Omental fat pad (tissue), 3 donors: ENCODE measurements at regions not wholly inside any gene's neighbourhood (a gene's known extent, or its start where the extent isn't known, plus 50 kb on each side); places are given as distances from the start of the nearest gene placed in this dataset.
"Not testable (repeated sequence)": the region's sequence is repeated elsewhere in the genome, so short reads cannot be mapped to it uniquely, and the experiment has no call there.

Experiments used
- ATAC-seq: fragments of 150-250 bp; one replicate; pipeline ENCODE4 v1.9.1; 2016; ENCODE audit warnings: mild to moderate bottlenecking, moderate library complexity; ENCODE audit not compliant: low FRiP score
- DNase-seq: peaks from one replicate; pipeline ENCODE4 v3.0.0-alpha.2; 2019; ENCODE audit warnings: low spot score
- TF ChIP-seq, protein P1 (sequence below), 3 donors: fragments of 450-650 bp; IDR thresholded peaks; one replicate each; pipeline ENCODE4 v1.5.1; 2016 to 2017; ENCODE audit warnings: antibody characterized with exemption in 3 of 3, mild to moderate bottlenecking in 3 of 3, moderate library complexity in 2 of 3

DNA sequence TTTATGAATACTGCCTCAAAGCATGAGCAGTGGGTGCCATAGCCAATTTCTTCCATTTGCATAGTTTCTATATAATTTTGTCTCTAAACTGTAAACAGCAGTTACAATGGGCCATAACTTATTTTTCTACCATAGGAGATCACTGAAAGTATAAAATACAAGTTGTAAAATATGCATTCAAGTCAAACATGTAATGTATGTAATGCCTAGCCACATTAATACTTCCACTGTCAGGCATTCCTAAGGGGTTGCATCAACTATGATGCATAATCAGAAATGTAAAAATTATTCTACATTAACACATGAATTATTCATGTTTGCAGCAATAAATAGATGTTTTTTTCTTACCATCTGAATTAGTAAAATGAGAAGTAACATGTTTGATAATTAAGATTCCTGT, 560.3 kb upstream of the ZP4 start:
- no peak for ATAC-seq
- no peak for DNase-seq
- TF ChIP-seq, protein P1, sequence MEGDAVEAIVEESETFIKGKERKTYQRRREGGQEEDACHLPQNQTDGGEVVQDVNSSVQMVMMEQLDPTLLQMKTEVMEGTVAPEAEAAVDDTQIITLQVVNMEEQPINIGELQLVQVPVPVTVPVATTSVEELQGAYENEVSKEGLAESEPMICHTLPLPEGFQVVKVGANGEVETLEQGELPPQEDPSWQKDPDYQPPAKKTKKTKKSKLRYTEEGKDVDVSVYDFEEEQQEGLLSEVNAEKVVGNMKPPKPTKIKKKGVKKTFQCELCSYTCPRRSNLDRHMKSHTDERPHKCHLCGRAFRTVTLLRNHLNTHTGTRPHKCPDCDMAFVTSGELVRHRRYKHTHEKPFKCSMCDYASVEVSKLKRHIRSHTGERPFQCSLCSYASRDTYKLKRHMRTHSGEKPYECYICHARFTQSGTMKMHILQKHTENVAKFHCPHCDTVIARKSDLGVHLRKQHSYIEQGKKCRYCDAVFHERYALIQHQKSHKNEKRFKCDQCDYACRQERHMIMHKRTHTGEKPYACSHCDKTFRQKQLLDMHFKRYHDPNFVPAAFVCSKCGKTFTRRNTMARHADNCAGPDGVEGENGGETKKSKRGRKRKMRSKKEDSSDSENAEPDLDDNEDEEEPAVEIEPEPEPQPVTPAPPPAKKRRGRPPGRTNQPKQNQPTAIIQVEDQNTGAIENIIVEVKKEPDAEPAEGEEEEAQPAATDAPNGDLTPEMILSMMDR (IDR thresholded peaks at IDR 0.05), result no peak

DNA sequence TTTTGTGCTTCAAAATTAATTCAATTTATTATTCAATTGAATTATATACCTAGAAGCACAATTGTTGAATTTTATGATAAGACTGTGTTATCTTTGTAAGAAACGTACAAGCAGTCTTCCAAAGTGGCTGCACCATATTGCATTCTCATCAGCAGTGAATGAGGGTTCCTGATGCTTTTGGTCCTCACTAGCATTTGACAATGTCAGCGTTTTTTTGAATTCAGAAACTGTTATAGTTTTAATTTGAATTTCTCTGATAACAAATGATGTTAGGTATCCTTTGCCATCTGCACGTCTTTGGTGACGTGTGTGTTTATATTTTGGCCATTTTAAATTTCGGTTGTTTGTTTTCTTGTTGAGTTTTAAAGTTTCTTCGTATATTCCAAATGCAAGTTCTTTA, 553.0 kb upstream of the ZP4 start:
- TF ChIP-seq, protein P1 (IDR thresholded peaks at IDR 0.05), result no peak
- ATAC-seq, result no peak

DNA sequence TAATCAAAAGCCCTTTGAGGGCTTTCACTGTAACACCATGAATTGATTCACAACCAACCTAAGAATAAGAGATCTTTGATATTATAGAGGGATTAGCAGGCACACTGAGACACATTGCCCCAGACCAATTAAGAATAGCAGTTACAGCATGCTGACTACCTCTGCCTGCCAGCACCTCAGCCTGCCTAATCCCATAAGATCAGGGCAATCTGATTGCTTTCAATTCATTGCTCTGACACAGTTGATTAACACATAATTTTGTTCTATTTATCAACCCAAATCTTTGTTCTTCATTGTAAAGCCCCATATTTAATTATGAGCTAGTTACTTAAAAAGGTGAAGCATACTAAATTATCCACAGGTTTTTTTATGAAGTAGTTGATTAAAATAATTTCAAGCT, 548.8 kb upstream of the ZP4 start:
- ATAC-seq (no peak), DNase-seq (no peak)
- TF ChIP-seq, protein P1 (IDR thresholded peaks at IDR 0.05), result no peak

More for the DNA sequence above, 553.0 kb upstream of the ZP4 start:
- no peak for DNase-seq

DNA sequence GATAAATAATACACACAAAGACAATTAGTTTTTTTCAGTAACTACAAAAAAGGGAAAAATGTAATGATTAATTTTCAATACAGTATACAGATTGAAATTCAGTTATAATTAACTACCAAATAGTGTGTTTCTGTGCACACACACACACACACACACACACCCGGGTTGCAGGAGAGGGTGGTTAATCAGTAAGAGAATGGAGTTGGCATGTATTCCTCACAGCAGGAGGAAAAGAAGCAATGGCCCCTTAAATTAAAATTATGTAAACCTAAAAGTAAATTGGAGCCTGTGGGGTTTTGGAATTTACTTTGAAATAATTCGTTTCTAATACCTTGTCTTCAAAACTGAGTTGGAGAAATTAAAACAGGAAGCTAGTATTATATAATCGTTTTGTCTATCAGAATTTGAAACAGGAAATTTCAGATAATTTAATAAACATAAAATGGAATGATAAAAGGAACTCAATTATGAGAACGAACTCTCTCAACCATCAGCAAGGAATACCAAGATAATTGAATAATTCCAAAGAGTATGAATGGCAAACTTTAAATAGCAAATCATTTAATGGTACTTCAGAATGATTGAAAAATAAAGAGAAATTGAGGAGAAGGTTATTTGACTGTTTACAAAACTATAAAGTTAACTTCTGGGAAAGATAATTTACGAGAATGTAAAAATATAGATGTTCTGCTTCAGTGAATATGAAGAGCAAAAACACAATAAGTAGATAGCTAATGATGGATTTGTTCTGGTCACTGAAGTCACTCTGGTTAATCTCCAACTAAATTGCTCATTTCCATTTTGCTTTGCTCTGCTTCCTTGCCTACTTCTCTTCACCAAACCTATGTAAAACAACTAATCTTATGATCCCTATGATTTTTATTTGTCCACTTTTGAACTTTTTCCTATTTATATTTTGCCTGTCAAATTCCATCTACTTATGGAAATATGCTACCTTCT, 547.9 kb upstream of the ZP4 start:
- no peak for ATAC-seq
- DNase-seq, result no peak
- TF ChIP-seq, protein P1 (IDR thresholded peaks at IDR 0.05), result no peak

DNA sequence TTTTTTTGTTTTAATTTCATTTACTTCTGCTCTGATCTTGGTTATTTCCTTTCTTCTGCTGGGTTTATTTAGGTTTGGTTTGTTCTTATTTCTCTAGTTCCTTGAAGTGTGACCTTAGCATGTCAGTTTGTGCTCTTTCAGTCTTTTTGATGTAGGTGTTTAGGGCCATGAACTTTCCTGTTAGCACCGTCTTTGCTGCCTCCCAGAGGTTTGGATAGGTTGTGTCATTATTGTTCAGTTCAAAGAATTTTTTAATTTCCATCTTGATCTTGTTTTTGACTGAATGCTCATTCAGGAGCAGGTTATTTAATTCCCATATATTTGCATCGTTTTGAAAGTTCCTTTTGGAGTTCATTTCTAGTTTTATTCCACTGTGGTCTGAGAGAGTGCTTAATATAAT, 539.0 kb upstream of the ZP4 start:
- ATAC-seq, DNase-seq: not testable (repeated sequence)

DNA sequence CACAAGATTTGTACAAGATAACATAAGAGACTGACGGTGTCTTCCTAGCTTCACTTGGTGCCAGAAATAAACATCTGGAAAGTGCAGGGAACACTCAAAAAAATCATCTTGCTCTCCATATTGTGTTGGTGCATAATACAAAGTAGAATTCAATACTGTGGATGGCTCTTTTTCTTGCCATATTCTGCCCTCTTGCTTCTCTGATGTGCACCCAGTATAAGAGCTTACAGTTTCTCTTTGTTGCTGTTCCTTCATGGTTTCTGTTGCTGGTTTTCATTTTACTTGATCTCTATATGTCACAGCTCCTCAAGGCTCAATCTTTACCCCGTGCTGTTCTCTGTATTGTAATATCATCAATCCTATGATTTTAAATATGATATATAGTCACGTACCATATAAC, 528.5 kb upstream of the ZP4 start:
- ATAC-seq (no peak), DNase-seq (no peak)
- TF ChIP-seq, protein P1 (IDR thresholded peaks at IDR 0.05), result no peak

DNA sequence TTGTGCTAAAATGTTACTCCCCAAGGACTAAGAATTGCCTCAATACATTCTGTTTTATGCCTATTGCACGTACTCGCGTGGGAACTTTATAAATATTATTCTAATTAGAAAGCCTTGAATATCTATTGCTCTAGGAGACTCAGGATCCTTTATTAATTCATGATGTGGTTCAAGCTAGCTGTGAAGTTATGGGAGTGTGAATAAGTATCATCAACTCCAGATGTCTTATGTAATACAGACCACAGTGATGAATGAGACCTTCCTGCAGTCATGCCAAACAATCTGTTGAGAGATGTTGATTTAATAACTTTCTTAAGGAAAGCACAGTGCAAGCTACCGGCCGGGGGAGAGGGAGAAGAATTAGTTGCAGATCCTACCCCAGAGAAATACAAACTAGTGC, 519.2 kb upstream of the ZP4 start:
- TF ChIP-seq, protein P1 (IDR thresholded peaks at IDR 0.05), result no peak
- DNase-seq (no peak), ATAC-seq (no peak)
